SW480 (cell line): ENCODE measurements at regions not wholly inside any gene's neighbourhood (a gene's known extent, or its start where the extent isn't known, plus 50 kb on each side); places are given as distances from the start of the nearest gene placed in this dataset.
"Not testable (repeated sequence)": the region's sequence is repeated elsewhere in the genome, so short reads cannot be mapped to it uniquely, and the experiment has no call there.

Source experiments
- DNase-seq: peaks from one replicate; pipeline ENCODE4 v3.0.0-alpha.2; 2016; ENCODE audit warnings: low spot score

- DNase-seq: no peak
Measured at GRCh38 chr6:82801083-82801482, 264.6 kb downstream of the UBE3D start.

- not testable (repeated sequence) for DNase-seq
Measured at GRCh38 chr6:82816243-82816642, 249.4 kb downstream of the UBE3D start.

- no peak for DNase-seq
Measured at GRCh38 chr6:82818727-82819126, 246.9 kb downstream of the UBE3D start.

- DNase-seq: no peak
Measured at GRCh38 chr6:82823361-82823760, 242.3 kb downstream of the UBE3D start.

- DNase-seq: no peak
Measured at GRCh38 chr6:82832811-82833210, 232.8 kb downstream of the UBE3D start.

- DNase-seq: no peak
Measured at GRCh38 chr6:82833481-82833880, 232.2 kb downstream of the UBE3D start.

- DNase-seq: no peak
Measured at GRCh38 chr6:82836022-82836575, 229.5 kb downstream of the UBE3D start.

GRCh38 chr6:82840571-82840970 lies 225.1 kb downstream of the UBE3D start:
- DNase-seq: no peak

GRCh38 chr6:82841309-82841708 lies 224.3 kb downstream of the UBE3D start:
- no peak for DNase-seq
